IMR-90 (cell line): ENCODE measurements at regions not wholly inside any gene's neighbourhood (a gene's known extent, or its start where the extent isn't known, plus 50 kb on each side); places are given as distances from the start of the nearest gene placed in this dataset.

Experiments
- CTCF ChIP-seq: conservative IDR thresholded peaks from 2 replicates; pipeline ENCODE4 v1.5.1; 2012; ENCODE audit warnings: mild to moderate bottlenecking, low read depth, low read length, improper control_type of control experiment
- MAFK ChIP-seq: IDR thresholded peaks from 2 replicates; pipeline ENCODE4 v1.6.1; 2012; ENCODE audit warnings: low read depth, low read length, improper control_type of control experiment
- POLR2A ChIP-seq: IDR thresholded peaks from 2 replicates; pipeline ENCODE4 v1.6.1; 2012; ENCODE audit warnings: mild to moderate bottlenecking, low read depth, low read length

GRCh38 chr15:98556321-98556720, 92.0 kb upstream of the IGF1R start:
- TF ChIP-seq POLR2A: no peak
- TF ChIP-seq MAFK: no peak
- TF ChIP-seq CTCF: no peak
